PC-9 (cell line): ENCODE measurements at regions not wholly inside any gene's neighbourhood (a gene's known extent, or its start where the extent isn't known, plus 50 kb on each side); places are given as distances from the start of the nearest gene placed in this dataset.

Experiments used
- EZH2 ChIP-seq: fragments of 200-600 bp; sonication (generic); IDR thresholded peaks from 2 replicates; pipeline ENCODE4 v1.8.0; 2017; ENCODE audit warnings: antibody characterized with exemption, low read depth
- TF ChIP-seq, protein P1 (sequence below): fragments of 200-600 bp; sonication (generic); conservative IDR thresholded peaks from 2 replicates; pipeline ENCODE4 v1.6.1; 2017; ENCODE audit warnings: mixed run types, antibody characterized with exemption, mild to moderate bottlenecking, moderate library complexity

DNA sequence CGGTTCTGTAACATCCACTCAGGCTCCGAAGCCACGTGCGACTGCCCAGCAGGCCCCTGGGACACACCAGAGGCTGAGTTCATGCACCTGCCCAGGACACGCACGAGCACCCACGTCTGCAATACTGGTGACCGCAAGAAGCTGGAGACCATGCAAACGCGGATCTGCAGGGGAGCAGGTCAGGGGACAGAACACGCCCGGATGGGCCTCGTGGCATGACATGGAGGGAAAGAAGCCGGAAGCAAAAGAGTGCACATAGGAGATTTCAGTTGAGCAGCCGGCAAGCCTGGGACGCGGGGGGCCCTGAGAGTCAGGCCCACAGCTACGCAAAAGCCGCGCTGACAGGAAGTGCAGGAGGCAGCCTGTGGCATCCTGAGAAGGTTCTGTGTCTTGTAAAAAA, 73.7 kb downstream of the FOXL3 start:
- TF ChIP-seq, protein P1, sequence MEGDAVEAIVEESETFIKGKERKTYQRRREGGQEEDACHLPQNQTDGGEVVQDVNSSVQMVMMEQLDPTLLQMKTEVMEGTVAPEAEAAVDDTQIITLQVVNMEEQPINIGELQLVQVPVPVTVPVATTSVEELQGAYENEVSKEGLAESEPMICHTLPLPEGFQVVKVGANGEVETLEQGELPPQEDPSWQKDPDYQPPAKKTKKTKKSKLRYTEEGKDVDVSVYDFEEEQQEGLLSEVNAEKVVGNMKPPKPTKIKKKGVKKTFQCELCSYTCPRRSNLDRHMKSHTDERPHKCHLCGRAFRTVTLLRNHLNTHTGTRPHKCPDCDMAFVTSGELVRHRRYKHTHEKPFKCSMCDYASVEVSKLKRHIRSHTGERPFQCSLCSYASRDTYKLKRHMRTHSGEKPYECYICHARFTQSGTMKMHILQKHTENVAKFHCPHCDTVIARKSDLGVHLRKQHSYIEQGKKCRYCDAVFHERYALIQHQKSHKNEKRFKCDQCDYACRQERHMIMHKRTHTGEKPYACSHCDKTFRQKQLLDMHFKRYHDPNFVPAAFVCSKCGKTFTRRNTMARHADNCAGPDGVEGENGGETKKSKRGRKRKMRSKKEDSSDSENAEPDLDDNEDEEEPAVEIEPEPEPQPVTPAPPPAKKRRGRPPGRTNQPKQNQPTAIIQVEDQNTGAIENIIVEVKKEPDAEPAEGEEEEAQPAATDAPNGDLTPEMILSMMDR = no peak
- no peak for TF ChIP-seq EZH2
